Right cardiac atrium (tissue), 5 donors: ENCODE measurements at regions not wholly inside any gene's neighbourhood (a gene's known extent, or its start where the extent isn't known, plus 50 kb on each side); places are given as distances from the start of the nearest gene placed in this dataset.
A peak's percentile ranks its signal among the peaks of the same experiment; 100 is the strongest.

Experiments used
- ATAC-seq, 2 donors: fragments of 200-7000 bp; cut with Tn5 transposase; one replicate each; pipeline versions ENCODE4 v1.8.0 to v1.9.1; 2020; ENCODE audit warnings: moderate library complexity in 2 of 2, mild to moderate bottlenecking in 1 of 2
- DNase-seq, 3 donors: peaks; one replicate each; pipeline ENCODE4 v3.0.0-alpha.2; 2020
- H3K27ac ChIP-seq: one replicate; pipeline ENCODE4 v1.5.1; 2013; ENCODE audit warnings: mild to moderate bottlenecking, low read length, control low read depth, moderate library complexity
- H3K27me3 ChIP-seq: one replicate; pipeline ENCODE4 v1.6.1; 2013; ENCODE audit not compliant: control insufficient read depth, insufficient read depth
- H3K4me1 ChIP-seq: one replicate; pipeline ENCODE4 v1.6.1; 2013; ENCODE audit warnings: low read length; ENCODE audit not compliant: control insufficient read depth, insufficient read depth
- H3K4me3 ChIP-seq: one replicate; pipeline ENCODE4 v1.5.1; 2013; ENCODE audit warnings: low read length, control low read depth
- H3K9me3 ChIP-seq: one replicate; pipeline ENCODE4 v1.6.1; 2013; ENCODE audit warnings: low read length; ENCODE audit not compliant: control insufficient read depth
- WGBS: extraction: QIAGEN DNeasy Blood & Tissue Kit; methylation state at CpG from one replicate; pipeline ENCODE4 v1.1.7; 2013; 5-methylcytosine and 5-hydroxymethylcytosine counted together
- intact Hi-C, 4 donors: fragments of 100-400 bp; cut with DNase I; formaldehyde crosslinking; loops; one replicate each; pipeline versions ENCODE4 v1.11.0 to v1.14.0; 2022 to 2023
- donor health status: healthy with polysubstance abuse.
- donor health status: DM: no; HTN: yes; CAD: no.
- donor health status: DM: no; HTN: no; CAD: no.
- donor health status: DM: no; HTN: yes; CAD: no; lungs with severe emphysema.
- donor health status: DM: yes; HTN: yes; CAD: no.

DNA sequence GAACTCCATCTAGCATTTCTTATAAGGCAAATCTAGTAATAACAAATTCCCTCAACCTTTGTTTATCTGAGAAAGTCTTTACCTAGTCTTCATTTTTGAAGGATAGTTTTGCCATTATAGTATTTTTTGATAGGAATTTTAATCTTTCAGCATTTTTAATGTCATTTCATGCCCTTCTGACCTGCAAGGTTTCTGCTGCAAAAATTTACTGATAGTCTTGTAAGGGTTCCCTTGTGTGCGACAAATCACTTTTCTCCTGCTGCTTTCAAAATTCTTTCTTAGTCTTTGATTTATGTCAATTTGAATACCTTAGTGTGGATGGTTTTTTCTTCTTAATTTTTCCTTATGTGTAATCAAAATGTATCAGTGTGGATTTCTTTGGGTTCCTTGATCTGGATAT lies 297.5 kb upstream of the FAM78B start:
- intact Hi-C loops: no loop called here
- no peaks in the 10 kb centered on the region for H3K27me3 ChIP-seq
- peaks cover 2% of the 10 kb centered on the region for H3K9me3 ChIP-seq
- ATAC-seq (no peak), DNase-seq (no peak)
- no peak overlapping the region for H3K4me3 ChIP-seq
- WGBS: 96% methylated on average over 1 of the region's 1 CpG
- no peaks in the 10 kb centered on the region for H3K4me1 ChIP-seq
- no peak overlapping the region for H3K27ac ChIP-seq

DNA sequence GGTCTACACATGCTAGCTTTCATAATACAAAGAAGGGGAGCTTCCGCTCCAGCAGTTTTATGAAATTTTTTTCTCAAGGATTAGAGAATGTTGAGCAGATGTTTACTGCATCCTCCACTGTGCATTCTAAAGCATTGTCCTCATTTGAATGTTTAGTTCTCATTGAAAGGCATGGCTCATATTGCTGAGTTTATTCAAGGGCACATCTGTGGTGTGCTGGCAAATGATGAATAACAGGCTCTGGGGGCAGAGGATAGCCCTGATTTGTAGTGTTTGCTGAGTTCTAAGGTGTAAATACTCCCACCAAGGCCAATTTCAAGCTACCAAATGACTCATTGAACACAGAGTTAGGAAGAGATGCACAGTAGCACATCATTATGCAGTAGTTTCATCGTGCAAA lies 303.2 kb upstream of the FAM78B start:
- no peak for ATAC-seq
- peaks cover 2% of the 10 kb centered on the region for H3K4me1 ChIP-seq
- intact Hi-C loops: no loop called here

DNA sequence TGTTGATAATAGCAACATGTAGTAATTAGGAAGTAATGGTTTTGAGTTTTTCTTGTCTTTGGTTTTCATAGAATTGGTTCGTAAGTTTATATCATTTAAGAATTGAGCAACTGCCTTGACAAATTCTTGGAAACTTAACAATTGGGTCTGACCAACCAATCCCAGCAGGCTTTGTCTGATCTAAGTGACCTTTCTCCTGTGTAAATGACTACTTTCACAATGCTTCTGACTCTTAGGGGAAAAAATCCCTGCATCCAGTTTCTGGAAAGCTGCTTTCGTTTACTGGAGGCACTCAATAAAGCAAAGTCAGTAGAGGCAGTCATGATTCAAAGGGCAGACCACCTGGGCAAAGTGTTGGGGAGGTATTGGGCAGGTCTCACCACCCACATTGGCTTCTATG lies 303.6 kb upstream of the FAM78B start:
- Histone ChIP-seq H3K27me3 (no peaks in the 10 kb centered on the region), H3K4me3 (no peak overlapping the region), H3K27ac (no peak overlapping the region), H3K9me3 (no peaks in the 10 kb centered on the region), H3K4me1 (peaks cover 2% of the 10 kb centered on the region)
- no peak for ATAC-seq
- intact Hi-C loops: no loop called here
- no peak for DNase-seq
- WGBS: 45% methylated on average over 2 of the region's 2 CpGs

More for the DNA sequence above, 303.2 kb upstream of the FAM78B start:
- no peak for DNase-seq
- H3K9me3 ChIP-seq: peaks cover 2% of the 10 kb centered on the region
- no peak overlapping the region for H3K4me3 ChIP-seq
- no peak overlapping the region for H3K27ac ChIP-seq
- 88% methylated on average over 2 of the region's 2 CpGs for WGBS
- no peaks in the 10 kb centered on the region for H3K27me3 ChIP-seq

DNA sequence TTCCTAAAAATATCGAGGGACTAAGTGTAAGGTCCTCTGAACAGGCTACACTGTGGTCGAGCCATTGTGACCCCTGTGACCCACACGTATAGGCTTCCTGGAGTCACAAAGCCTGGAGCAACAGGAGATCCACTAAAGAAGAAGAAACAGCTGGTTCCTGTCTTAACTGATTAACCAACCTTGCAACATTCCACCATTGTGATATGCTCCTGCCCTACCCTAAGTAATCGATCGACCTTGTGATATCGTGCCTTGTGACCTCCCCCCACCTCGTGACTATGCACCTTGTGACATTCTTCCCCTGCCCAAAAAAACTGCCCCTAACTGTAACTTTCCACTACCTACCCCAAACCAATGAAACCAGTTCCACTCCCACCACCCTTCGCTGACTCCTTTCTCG lies 304.6 kb upstream of the FAM78B start:
- Histone ChIP-seq H3K27me3 (no peaks in the 10 kb centered on the region), H3K27ac (no peak overlapping the region), H3K4me1 (peaks cover 2% of the 10 kb centered on the region), H3K9me3 (no peaks in the 10 kb centered on the region), H3K4me3 (no peak overlapping the region)
- WGBS: 66% methylated on average over 9 of the region's 9 CpGs
- ATAC-seq (no peak), DNase-seq (no peak)
- intact Hi-C loops: no loop called here

DNA sequence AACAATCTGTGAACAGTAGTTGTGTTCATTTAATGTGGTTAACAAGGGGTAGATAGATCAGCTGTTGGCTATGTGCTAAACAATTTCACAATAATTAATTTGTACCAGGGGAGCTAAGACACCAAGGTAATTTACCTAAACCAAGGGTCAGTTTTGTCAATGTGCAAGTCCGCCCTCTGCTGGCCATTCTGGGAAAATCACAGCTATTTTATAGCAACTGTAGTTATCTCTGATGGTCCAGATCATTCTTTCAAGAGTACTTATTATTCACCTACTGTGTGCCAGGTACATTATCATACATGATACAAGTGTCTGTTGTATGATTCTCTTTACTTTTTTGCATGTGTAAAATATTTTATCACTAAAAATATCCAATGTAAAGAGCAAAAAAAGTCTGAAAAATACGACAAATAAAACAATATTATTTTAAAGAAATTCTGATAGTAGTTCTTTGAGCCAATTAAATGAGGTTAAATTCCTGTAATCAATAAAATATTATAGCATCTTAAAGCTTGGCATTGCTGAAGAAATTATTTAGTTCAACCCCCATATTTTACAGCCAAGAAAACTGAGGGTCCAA lies 312.3 kb upstream of the FAM78B start:
- Histone ChIP-seq H3K27me3 (no peaks in the 10 kb centered on the region), H3K9me3 (no peaks in the 10 kb centered on the region), H3K27ac (no peak overlapping the region), H3K4me1 (no peaks in the 10 kb centered on the region), H3K4me3 (no peak overlapping the region)
- DNase-seq (peak; percentile 22 to 51 (median 47)), ATAC-seq (no peak)
- intact Hi-C loops: loop anchor here in 1 of 4 donors (5.0 kb wide), 1 partner anchor 552 kb away; no protein-coding TSS in a partner anchor
- 46% methylated on average over 2 of the region's 2 CpGs for WGBS

DNA sequence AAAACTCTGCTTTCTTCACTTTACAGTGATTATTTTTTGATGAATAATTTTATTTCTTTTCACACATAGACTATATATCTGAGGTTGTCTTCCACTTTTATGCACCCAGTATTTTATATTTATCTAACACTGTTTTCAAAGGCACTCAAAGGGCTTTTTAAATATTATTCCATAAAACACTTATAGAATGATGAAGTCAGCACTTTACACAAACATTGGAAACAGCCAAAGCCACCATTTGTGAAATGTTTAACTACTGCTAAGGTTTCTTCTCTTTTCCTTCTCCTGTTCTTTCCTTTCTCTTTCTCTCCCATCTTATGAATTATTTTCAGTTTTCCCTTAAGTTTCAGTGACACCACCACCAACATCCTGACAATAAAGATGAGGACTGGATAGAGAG lies 317.7 kb upstream of the FAM78B start:
- intact Hi-C loops: loop anchor here in 2 of 4 donors (10.0 kb wide), 1 partner anchor 560 kb away; no protein-coding TSS in a partner anchor
- no peak for DNase-seq
- H3K4me1 ChIP-seq: no peaks in the 10 kb centered on the region
- no peaks in the 10 kb centered on the region for H3K27me3 ChIP-seq
- no peaks in the 10 kb centered on the region for H3K9me3 ChIP-seq
- H3K27ac ChIP-seq: no peak overlapping the region
- ATAC-seq: no peak
- no peak overlapping the region for H3K4me3 ChIP-seq

DNA sequence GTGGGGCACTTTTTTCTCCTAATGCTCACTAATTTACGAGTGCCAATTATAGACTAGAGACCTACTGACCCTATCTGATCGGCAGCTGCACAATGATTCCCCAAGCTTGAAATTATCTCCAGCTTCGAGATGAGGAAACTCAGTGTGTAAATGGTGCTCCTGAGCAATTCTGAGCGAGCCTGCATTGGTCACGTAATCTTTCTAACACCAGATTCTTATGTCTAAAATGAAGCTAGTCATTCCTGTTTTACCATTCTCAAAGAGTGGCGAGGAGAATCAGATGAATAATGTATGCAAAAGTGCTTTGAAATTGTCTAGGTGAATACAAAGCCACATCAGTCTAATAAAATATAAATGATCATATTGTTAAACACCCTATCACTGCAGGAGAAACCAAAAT lies 318.1 kb upstream of the FAM78B start:
- no peak overlapping the region for H3K4me3 ChIP-seq

DNA sequence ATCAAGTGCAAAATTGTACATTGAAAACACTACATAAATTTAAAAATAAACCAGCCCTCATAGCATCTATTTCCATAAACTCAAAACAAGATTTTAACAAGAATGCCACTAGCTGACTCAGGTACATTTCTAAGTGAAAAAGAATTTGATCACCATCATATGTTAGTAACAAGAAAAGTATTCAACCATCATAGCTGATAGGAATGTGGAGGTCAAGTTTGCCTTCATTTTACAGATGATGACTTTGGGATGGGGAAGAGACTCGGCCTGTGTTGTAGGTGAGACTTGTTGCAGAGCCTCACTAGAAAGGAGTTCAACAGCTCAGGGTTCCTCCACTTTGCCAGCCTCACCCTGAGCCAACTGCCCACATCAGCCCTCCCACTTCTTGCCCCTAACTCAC lies 318.8 kb upstream of the FAM78B start:
- ATAC-seq (no peak), DNase-seq (no peak)
- Histone ChIP-seq H3K27me3 (no peaks in the 10 kb centered on the region), H3K4me3 (no peak overlapping the region), H3K4me1 (no peaks in the 10 kb centered on the region), H3K9me3 (no peaks in the 10 kb centered on the region), H3K27ac (no peak overlapping the region)
- intact Hi-C loops: loop anchor here in 2 of 4 donors (10.0 kb wide), 1 partner anchor 561 kb away; no protein-coding TSS in a partner anchor
- 83% methylated on average over 1 of the region's 1 CpG for WGBS

More for the DNA sequence above, 318.1 kb upstream of the FAM78B start:
- H3K4me1 ChIP-seq: no peaks in the 10 kb centered on the region
- 65% methylated on average over 6 of the region's 6 CpGs for WGBS
- intact Hi-C loops: loop anchor here in 2 of 4 donors (10.0 kb wide), 1 partner anchor 560 kb away; no protein-coding TSS in a partner anchor
- no peak for ATAC-seq
- H3K9me3 ChIP-seq: no peaks in the 10 kb centered on the region
- no peaks in the 10 kb centered on the region for H3K27me3 ChIP-seq
- no peak for DNase-seq
- H3K27ac ChIP-seq: no peak overlapping the region

DNA sequence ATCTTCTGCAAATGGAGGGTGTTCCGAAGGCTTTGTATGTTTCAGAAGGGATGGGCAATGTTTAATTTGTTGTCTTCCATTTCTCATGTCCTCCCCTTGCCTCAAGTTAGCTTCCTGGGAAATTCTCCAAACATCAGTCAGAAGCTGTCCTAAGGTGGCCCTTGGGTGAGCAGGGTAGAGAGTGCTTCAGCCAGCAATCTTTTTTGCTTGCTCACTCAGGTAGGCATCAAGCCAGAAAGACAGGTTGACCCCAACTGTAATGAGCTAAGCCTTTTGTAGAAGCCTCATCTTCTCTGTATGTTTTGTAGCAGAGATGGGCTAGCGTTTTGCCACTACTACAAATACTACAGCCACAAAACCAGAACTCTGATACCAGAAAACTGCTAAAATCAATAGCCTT lies 321.5 kb upstream of the FAM78B start:
- 86% methylated on average over 2 of the region's 2 CpGs for WGBS
- Histone ChIP-seq H3K9me3 (no peaks in the 10 kb centered on the region), H3K4me3 (no peak overlapping the region), H3K27me3 (no peaks in the 10 kb centered on the region), H3K27ac (no peak overlapping the region), H3K4me1 (no peaks in the 10 kb centered on the region)
- DNase-seq: no peak
- intact Hi-C loops: loop anchor here in 2 of 4 donors (10.0 kb wide), 1 partner anchor 564 kb away; no protein-coding TSS in a partner anchor
- ATAC-seq: no peak

DNA sequence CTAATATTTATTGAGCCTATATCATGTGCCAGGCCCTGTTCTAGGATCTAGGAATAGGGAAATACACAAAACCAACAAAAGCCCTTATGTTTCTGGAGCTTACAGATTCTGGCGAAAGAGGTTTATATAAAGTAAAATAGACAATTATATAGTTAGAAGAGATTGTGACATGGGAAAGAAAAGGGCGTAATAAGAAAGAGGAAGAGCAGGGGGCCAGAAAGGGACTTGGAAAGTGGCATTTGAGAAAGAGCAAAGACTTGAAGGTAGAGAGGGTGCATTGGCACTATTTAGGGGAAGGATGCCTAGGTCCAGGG lies 322.5 kb upstream of the FAM78B start:
- no peak overlapping the region for H3K27ac ChIP-seq
- no peak for DNase-seq
- H3K9me3 ChIP-seq: no peaks in the 10 kb centered on the region
- no peak for ATAC-seq
- no peaks in the 10 kb centered on the region for H3K4me1 ChIP-seq
- no peak overlapping the region for H3K4me3 ChIP-seq
- no peaks in the 10 kb centered on the region for H3K27me3 ChIP-seq
- 87% methylated on average over 2 of the region's 2 CpGs for WGBS
- intact Hi-C loops: loop anchor here in 2 of 4 donors (10.0 kb wide), 1 partner anchor 565 kb away; no protein-coding TSS in a partner anchor

DNA sequence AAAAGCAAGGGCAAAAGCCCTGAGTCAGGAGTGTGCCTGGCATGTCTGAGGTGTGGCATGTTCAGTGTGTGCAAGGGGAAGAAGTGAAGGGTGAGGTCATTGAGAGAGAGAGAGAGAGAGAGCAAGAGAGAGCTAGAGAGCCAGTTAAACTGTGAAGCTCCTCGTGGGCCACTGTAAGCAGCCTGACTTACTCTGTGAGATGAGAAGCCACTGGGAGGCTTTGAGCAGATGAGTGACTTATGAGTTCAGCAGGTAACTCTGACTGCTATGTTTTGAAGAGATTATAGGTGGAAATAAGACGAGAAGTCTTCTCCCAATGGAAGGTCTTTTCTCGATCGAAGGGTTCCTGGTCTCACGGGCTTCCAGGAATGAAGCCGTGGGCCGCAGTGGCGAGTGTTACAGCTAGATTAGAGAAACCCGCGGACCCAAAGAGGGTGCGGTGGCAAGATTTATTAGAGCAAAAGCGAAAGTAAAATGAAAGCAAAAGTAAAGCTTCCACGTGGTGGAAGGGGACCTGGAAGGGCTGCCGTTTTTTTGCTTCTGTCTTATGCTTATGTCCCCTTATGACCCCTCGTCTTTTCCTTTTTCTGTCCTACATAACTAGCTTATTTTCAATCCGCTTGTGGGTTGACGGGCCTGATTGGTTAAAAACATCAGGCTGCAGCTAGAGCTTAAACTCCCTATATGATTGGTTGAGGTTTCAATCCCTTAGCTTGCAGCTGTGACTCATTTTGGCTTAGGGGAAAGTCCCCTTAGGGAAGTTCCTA lies 323.1 kb upstream of the FAM78B start:
- Histone ChIP-seq H3K9me3 (no peaks in the 10 kb centered on the region), H3K4me3 (peak overlapping the region; percentile 42), H3K27me3 (no peaks in the 10 kb centered on the region), H3K27ac (peak overlapping the region; percentile 43), H3K4me1 (no peaks in the 10 kb centered on the region)
- intact Hi-C loops: loop anchor here in 2 of 4 donors (10.0 kb wide), 1 partner anchor 565 kb away; no protein-coding TSS in a partner anchor
- DNase-seq (peak in 2 of 3 donors; percentile 6 to 30), ATAC-seq (peak; percentile 43 to 54)
- 72% methylated on average over 17 of the region's 17 CpGs for WGBS
